ENCODE measurements at regions not wholly inside any gene's neighbourhood (a gene's known extent, or its start where the extent isn't known, plus 50 kb on each side); places are given as distances from the start of the nearest gene placed in this dataset.

DNA sequence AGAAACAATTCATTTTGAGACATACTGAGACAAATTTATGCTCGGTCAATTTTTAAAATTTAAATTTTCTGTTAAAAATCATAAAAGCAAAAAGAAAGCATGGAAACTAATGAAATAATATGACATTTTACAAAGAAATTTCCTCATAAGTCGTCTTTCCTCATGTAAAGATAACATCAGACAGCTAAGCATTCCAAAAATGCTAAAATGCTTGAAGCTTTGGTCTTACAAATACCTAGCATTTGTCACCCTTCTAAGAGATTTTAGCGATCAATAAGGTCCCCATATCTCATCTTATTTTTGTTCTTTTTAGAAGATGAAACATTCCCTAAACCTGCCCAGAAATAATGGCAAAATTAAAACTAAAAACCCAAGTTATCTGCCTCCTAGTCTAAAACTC is 68.5 kb upstream of the FREM2 start:
- no peak for DNase-seq

DNA sequence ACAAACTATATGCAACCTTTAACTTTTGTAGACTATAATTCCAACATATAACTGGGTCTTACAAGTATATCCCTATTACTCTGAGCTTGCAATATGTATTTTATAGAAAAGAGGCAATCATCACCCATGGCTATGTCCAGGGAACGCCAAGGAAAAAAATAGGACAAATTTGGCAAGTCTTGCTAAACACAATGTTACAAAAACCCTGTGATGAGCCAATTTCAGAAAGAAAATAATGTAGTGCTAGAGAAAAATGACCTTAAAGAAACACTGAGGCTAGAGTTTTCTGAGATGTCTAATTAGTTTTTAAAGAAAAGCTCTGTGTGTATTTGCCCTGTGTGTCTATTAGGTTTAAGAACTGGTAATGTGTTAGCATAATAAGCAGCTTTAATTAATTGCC is 68.0 kb upstream of the FREM2 start:
- no peak for DNase-seq

- DNase-seq = no peak
Observed at GRCh38 chr13:38620876-38621275, 66.0 kb upstream of the FREM2 start.

DNA sequence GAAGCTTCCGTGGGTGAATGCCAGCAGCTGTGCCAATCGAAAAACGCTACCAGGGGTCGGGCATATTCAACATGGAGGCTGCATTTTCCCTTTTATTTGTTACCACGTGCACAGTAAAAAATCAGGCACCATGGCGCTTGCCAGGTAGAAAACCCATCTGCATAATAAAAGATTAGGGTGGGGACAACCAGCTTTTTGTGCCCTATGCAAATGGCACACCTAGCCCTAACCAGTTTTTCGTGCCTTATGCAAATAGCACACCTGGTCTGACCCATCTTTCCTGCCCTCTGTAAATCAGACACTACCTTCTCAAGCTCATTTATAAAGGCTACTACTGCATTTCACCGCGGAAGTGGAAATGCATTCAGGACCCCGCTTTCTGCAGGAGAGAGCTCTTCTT is 62.1 kb upstream of the FREM2 start:
- no peak for DNase-seq

GRCh38 chr13:38628554-38628953 is 58.3 kb upstream of the FREM2 start:
- no peak for DNase-seq

GRCh38 chr13:38630780-38631179 is 56.1 kb upstream of the FREM2 start:
- no peak for DNase-seq

GRCh38 chr13:38635030-38635429 is 51.8 kb upstream of the FREM2 start:
- no peak for DNase-seq

DNA sequence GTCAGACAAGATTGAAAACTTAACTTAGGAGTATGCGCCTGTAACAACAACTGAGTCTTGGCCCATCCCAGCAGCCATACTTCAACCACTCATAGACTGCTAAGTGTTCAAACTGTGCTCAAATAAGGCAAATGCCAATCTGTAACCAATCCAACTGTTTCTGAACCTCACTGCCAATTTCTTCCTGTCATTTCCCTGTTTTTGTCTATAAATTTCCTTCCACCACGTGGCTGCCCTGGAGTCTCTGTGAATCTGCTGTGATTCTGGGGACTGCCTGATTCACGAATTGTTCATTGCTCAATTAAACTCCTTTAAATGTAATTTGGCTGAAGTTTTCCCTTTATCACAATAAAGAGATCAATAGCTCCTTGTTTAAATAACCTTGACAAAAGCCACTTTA is 50.8 kb upstream of the FREM2 start:
- DNase-seq = no peak

- no peak for DNase-seq
Observed at GRCh38 chr13:38636761-38637160, 50.1 kb upstream of the FREM2 start.
